ENCODE measurements at regions not wholly inside any gene's neighbourhood (a gene's known extent, or its start where the extent isn't known, plus 50 kb on each side); places are given as distances from the start of the nearest gene placed in this dataset.

GRCh38 chr18:27528925-27529521 is 343.9 kb upstream of the CHST9 start:
- no peak for TF ChIP-seq CTCF (IDR thresholded peaks at IDR 0.05)
- TF ChIP-seq POLR2A (IDR thresholded peaks at IDR 0.05): no peak

Data from lower leg skin (tissue), 3 donors.